ENCODE measurements at regions not wholly inside any gene's neighbourhood (a gene's known extent, or its start where the extent isn't known, plus 50 kb on each side); places are given as distances from the start of the nearest gene placed in this dataset.

- TF ChIP-seq CTCF (IDR thresholded peaks at IDR 0.05; ENCODE audit: low read depth, low read length) (no peak), EZH2phosphoT487 (IDR thresholded peaks at IDR 0.05; ENCODE audit: low read depth) (0 out of 2 replicates have a peak, but pooled peaks have one; percentile 42)
Measured at GRCh38 chr11:27857014-27857413, 156.8 kb upstream of the BDNF start.

Data from OCI-LY3 (cell line).